ENCODE measurements at regions not wholly inside any gene's neighbourhood (a gene's known extent, or its start where the extent isn't known, plus 50 kb on each side); places are given as distances from the start of the nearest gene placed in this dataset.

GRCh38 chr1:157195521-157196244, 57.5 kb upstream of the ETV3 start:
- TF ChIP-seq MAX (IDR thresholded peaks at IDR 0.05; ENCODE audit: low read depth, low read length) (no peak), CTCF (IDR thresholded peaks at IDR 0.05; ENCODE audit: low read depth, low read length) (no peak)

Measured in NB4 (cell line).